Cardiac muscle cell (in vitro differentiated cells and primary cell): ENCODE measurements at regions not wholly inside any gene's neighbourhood (a gene's known extent, or its start where the extent isn't known, plus 50 kb on each side); places are given as distances from the start of the nearest gene placed in this dataset.

Source experiments
- DNase-seq, 2 donors: peaks; one replicate each; pipeline versions ENCODE4 v3.0.0 to v3.0.0-alpha.2; 2010 to 2017; ENCODE audit warnings: low read depth in 1 of 2, low spot score in 1 of 2
- H3K27ac ChIP-seq: fragments of 200-600 bp; sonication (generic); 2 replicates; pipeline ENCODE4 v1.5.1; 2016
- H3K27me3 ChIP-seq: fragments of 200-600 bp; sonication (generic); 2 replicates; pipeline ENCODE4 v1.6.0; 2016; ENCODE audit warnings: control low read depth
- H3K36me3 ChIP-seq: fragments of 200-600 bp; sonication (generic); 2 replicates; pipeline ENCODE4 v1.5.1; 2016; ENCODE audit warnings: control low read depth
- H3K4me1 ChIP-seq: fragments of 200-600 bp; sonication (generic); 2 replicates; pipeline ENCODE4 v1.8.1; 2017; ENCODE audit warnings: low read depth, mild to moderate bottlenecking, mixed run types
- H3K4me3 ChIP-seq: fragments of 200-600 bp; sonication (generic); 2 replicates; pipeline ENCODE4 v1.5.1; 2016; ENCODE audit warnings: mild to moderate bottlenecking
- H3K9me3 ChIP-seq: fragments of 200-600 bp; sonication (generic); 2 replicates; pipeline ENCODE4 v1.5.1; 2017; ENCODE audit warnings: low read depth, mild to moderate bottlenecking, control low read depth
- TF ChIP-seq, protein P1 (sequence below): IDR thresholded peaks from 2 replicates; pipeline ENCODE4 v1.5.1; 2012; ENCODE audit warnings: low read depth, mild to moderate bottlenecking, low read length

DNA sequence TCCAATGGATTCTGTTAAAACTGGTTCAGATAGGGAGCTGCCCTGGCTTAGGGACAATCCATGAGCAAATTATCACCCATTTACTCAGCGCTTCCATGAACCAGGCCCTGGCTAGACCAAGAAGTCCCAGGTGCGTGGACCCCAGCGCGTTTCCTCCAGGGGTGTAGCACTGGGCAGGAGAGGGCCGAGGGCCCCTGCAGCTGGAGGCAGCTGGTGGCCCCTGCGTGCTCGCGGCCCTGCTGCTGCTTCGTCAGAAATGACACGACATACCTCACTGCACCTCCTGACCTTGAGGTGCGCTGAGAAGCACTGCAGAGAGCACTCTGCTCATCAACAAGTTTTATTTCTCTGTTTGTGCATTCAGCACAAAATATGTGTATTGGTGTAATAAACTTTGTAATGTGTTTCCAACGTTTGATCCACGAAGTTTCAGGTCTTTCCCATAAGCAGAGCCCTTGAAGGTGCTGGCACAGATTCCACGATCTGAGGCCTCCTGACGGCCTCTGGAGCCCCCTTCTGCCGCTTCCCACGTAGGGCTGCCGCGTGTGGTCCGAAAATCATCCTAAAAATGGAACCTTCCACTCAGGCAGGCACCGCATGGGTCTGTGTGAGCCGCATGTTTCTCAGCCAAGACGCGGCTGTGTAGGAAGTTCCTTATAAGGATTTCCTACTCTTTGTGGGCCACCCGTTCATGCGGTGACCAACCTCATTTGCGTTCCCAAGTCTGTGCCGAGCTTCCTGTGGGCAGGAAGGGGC lies 50.8 kb upstream of the ZCCHC14 start:
- Histone ChIP-seq H3K27ac (no peak overlapping the region), H3K4me3 (no peak overlapping the region), H3K4me1 (peaks cover 8% of the 10 kb centered on the region), H3K27me3 (no peaks in the 10 kb centered on the region), H3K36me3 (no peaks in the 10 kb centered on the region), H3K9me3 (no peaks in the 10 kb centered on the region)
- DNase-seq, result peak in 1 of 2 donors; percentile 43
- TF ChIP-seq, protein P1, sequence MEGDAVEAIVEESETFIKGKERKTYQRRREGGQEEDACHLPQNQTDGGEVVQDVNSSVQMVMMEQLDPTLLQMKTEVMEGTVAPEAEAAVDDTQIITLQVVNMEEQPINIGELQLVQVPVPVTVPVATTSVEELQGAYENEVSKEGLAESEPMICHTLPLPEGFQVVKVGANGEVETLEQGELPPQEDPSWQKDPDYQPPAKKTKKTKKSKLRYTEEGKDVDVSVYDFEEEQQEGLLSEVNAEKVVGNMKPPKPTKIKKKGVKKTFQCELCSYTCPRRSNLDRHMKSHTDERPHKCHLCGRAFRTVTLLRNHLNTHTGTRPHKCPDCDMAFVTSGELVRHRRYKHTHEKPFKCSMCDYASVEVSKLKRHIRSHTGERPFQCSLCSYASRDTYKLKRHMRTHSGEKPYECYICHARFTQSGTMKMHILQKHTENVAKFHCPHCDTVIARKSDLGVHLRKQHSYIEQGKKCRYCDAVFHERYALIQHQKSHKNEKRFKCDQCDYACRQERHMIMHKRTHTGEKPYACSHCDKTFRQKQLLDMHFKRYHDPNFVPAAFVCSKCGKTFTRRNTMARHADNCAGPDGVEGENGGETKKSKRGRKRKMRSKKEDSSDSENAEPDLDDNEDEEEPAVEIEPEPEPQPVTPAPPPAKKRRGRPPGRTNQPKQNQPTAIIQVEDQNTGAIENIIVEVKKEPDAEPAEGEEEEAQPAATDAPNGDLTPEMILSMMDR, result peak; percentile 14

DNA sequence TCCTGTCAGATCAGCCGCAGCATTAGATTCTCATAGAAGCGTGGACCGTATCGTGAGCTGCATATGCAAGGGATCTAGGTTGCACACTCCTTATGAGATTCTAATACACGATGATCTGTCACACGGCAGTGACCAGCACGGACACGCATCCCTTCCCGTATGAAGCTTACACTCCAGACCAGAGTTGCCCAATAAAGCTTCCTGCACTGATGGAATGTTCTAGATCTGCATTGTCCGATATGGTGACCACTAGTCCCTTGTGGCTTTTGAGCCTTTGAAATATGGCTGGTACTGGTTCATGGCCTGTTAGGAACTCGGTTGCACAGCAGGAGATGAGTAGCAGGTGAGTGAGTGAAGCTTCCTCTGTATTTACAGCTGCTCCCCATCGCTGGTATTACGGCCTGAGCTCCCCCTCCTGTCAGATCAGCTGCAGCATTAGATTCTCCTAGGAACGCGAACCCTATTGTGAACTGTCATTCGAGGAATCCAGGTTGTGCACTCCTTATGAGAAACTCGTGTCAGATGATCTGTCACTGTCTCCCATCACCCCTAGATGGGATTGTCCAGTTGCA lies 49.8 kb upstream of the ZCCHC14 start:
- TF ChIP-seq, protein P1, result no peak
- no peak for DNase-seq
- no peaks in the 10 kb centered on the region for H3K9me3 ChIP-seq
- H3K27ac ChIP-seq, result no peak overlapping the region
- H3K4me1 ChIP-seq, result peaks cover 14% of the 10 kb centered on the region
- H3K36me3 ChIP-seq, result no peaks in the 10 kb centered on the region
- no peaks in the 10 kb centered on the region for H3K27me3 ChIP-seq
- no peak overlapping the region for H3K4me3 ChIP-seq
